ENCODE measurements at regions not wholly inside any gene's neighbourhood (a gene's known extent, or its start where the extent isn't known, plus 50 kb on each side); places are given as distances from the start of the nearest gene placed in this dataset.

GRCh38 chr2:163856941-163857340 lies 121.1 kb upstream of the FIGN start:
- DNase-seq = no peak

DNA sequence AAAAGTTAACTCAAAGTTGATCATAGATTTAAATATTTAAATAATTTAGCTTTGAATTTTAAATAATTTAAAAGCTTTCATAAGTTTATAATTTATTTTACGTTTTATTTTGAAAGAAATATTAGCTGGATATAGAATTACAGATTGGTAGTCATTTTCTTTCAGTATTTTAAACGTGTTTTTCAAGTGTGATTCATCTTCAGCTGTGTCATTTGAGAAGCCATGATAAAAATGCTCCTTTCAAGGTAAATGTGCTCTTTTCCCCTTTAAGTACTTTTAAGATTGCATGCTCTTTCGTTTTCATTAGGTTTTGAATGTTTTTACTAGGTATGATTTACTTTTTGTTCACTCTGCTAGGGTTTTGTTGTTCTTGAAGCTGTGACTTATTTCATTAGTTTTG lies 116.8 kb upstream of the FIGN start:
- no peak for DNase-seq

DNA sequence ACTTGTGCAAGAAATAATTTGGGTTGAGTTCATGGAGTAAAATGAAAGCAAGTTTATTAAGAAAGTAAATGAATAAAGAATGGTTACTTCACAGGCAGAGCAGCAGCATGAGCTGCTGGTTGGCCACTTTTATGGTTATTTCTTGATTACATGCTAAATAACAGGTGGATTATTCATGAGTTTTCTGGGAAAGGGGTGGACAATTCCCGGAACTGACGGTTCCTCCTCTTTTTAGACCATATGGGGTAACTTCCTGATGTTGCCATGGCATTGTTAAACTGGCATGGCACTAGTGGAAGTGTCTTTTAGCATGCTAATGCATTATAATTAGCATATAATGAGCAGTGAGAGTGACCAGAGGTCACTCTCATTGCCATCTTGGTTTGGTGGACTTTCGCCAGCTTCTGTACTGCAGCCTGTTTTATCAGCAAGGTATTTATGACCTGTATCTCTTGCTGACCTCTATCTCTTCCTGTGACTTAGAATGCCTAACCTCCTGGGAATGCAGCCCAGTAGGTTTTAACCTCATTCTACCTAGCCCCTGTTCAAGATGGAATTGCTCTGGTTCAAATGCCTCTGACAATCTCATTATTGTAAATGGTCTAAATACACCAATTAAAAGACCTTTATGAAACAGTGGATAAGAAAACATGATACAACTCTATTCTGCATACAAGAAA lies 114.1 kb upstream of the FIGN start:
- no peak for DNase-seq

GRCh38 chr2:163838890-163839289 lies 103.1 kb upstream of the FIGN start:
- no peak for DNase-seq

GRCh38 chr2:163836167-163836566 lies 100.4 kb upstream of the FIGN start:
- DNase-seq = no peak

DNA sequence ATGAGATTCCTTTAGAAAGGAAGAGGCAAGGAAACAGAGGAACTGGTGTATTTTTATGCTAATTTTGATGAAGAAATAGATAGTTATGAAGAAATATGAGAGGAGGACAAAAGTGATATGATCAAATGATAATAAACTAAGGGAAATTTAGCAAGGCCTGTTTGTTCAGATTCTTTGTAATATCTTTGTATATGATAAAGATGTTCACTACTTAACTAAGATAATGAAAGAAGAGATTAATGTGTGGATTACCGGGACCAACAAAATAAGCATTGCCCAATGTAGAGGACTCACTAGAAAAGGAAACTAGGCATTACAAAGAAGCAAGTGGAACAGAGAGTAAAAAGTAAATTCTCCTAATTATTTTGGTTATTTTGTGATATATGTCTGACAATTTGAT lies 99.0 kb upstream of the FIGN start:
- DNase-seq = no peak

DNA sequence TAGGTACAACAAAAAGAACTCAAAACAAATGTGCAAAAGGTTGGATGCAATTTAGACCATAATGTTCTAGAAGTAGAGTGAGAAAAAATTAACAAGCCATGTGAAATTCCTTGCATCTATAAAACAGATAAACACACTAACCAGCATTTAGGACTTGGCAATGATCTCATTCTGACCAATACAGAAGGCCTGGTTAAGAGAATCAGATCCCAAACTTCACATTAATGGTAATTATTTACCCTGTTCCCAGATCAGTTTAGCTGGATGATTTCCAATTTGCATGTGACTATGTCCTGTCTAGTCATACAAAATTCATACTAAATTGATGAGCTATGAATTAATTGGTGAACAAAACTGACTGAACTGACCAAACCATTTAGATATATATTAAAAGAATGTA lies 98.4 kb upstream of the FIGN start:
- DNase-seq = no peak

GRCh38 chr2:163828771-163829170 lies 93.0 kb upstream of the FIGN start:
- no peak for DNase-seq

DNA sequence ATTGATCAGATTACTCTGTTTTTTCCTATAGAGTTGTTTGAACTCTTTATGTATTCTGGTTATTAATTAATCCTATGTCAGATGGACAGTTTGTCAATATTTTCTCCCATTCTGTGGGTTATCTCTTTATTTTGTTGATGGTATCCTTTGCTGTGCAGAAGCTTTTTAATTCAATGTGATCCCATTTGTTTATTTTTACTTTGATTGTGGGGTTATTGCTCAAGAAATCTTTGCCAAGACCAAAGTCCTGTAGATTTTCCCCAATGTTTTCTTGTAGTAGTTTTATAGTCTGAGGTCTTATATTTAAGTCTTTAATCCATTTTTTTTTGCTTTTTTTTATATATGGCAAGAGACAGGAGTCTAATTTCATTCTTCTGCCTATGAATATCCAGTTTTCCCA lies 86.2 kb upstream of the FIGN start:
- DNase-seq = no peak

- DNase-seq = no peak
These were observed 77.2 kb upstream of the FIGN start for GRCh38 chr2:163812926-163813520.

DNA sequence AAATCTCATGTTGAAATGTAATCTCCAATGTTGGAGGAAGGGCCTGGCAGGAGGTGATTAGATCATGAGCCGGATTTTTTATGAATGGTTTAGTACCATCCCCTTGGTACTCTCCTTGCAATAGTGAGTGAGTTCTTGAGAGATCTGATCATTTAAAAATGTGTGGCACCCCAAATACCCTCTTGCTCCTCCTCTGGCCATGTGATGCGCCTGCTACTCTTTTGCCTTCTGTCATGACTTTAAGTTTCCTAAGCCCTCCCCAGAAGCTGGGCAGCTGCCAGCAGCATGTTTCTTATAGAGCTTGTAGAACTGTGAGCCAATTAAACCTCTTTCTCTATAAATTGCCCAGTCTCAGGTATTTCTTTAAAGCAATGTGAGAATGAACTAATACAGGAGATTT lies 72.6 kb upstream of the FIGN start:
- no peak for DNase-seq

DNA sequence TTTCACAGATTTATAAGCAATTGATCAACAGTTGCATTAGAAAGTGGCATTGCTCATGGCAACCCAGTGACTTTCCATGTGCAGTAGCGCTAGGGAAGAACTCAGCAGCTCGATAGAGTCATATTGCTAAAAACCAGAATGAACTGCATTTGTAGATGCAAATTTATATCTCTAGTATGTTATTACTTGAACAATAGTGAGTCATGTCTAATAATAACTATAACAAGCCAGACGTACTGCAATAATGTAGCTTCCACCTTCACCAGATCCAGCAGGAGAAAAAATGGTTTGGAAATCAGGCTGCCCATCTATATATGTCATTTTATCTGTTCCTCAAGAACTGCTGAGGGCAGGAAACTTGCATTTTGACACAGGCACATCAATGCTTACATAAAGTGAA lies 66.5 kb upstream of the FIGN start:
- DNase-seq = no peak

DNA sequence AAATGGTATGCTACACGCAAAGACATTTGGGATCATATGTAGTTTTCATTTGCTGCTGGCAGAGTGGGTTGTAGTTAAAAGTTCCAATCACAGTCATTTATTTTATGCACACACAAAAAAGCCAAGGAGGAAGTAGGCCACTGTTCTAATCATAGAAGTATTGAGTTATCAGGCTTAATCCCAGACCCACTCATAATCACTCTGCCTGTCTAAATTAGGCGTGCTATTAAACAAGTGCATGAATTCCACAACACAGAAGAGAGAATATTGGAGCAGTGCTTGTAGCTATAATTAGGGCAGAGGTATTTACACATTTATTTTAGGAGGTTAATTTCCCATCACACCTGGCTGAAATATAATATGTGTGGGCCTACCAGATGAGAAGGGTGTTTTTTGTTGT lies 65.7 kb upstream of the FIGN start:
- no peak for DNase-seq

GRCh38 chr2:163800951-163801381 lies 65.2 kb upstream of the FIGN start:
- peak in 4 of 58 donors; percentile 0 to 4 (median 2) for DNase-seq

DNA sequence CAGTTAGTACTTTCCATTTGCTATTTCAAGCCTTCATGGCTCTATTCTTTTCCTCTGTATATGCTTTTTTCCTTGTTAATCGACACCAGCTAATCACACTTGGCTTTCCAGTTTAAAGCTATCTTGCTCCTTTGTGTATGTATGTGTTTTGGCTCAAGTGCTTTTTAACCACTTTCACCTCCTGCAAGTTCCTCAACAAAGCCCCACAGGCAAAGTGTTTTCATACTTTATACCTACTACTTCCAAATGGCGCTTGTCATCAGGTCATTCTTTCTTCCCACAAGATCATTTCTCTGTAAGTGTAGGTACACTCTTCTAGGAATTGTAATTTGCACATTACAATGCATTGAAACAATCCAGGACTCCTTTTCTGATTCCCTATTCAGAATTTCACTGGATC lies 64.0 kb upstream of the FIGN start:
- DNase-seq = no peak

DNA sequence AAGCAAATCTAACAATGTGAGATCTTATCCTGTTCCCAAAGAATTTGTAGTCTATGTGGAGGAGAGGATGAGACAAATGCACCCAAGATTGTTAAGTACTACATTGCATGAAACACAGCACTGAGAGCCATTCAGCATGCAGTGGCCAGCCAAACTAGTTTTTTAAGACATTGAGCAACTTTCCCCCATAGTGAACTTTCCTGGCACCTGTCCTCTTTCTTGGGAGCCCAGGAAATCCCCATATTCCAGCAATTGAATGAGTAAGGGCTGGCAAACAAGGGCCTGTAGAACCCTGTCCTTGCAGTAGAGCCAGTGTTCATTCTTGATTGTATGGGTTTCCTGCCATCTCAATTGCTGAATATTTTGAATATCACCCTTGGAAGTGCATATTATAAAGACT lies 58.8 kb upstream of the FIGN start:
- DNase-seq = peak in 1 of 58 donors; percentile 9

All from anterior cingulate cortex (tissue), 58 donors.